H1 (cell line): ENCODE measurements at regions not wholly inside any gene's neighbourhood (a gene's known extent, or its start where the extent isn't known, plus 50 kb on each side); places are given as distances from the start of the nearest gene placed in this dataset.

Experiments
- CTCF ChIA-PET: fragments of 300-600 bp; sonication (Branson Sonifier 250); formaldehyde crosslinking; loops from one replicate; lab custom pipeline; 2021; ENCODE audit not compliant: partially characterized antibody; lab: Charles Lee
- POLR2A ChIA-PET: fragments of 300-600 bp; sonication (Branson Sonifier 250); formaldehyde crosslinking; loops from one replicate; lab custom pipeline; 2021; ENCODE audit warnings: inconsistent platforms; ENCODE audit not compliant: partially characterized antibody; lab: Charles Lee
- DNase-seq, 2 experiments: peaks; one replicate each; pipeline versions ENCODE4 v3.0.0 to v3.0.0-alpha.2; 2010 to 2022; ENCODE audit warnings: low spot score in 2 of 2, low read depth in 1 of 2, mixed read lengths in 1 of 2
- FAIRE-seq: peaks from 2 replicates; lab custom pipeline; 2011; peaks lifted over from hg19 to GRCh38; lab: Jason Lieb, UNC
- H2AFZ ChIP-seq: 2 replicates; pipeline ENCODE4 v1.8.1; 2012; ENCODE audit warnings: low read length, inconsistent platforms
- H2AK5ac ChIP-seq: 2 replicates; pipeline ENCODE4 v1.6.1; 2013; ENCODE audit warnings: low read depth, low read length
- H2BK120ac ChIP-seq: replicated peaks from 2 replicates; pipeline ENCODE3; 2013; ENCODE audit warnings: low read depth, low read length, inconsistent platforms
- H2BK12ac ChIP-seq: 2 replicates; pipeline ENCODE4 v1.6.1; 2013; ENCODE audit warnings: low read depth, low read length
- H2BK15ac ChIP-seq: 2 replicates; pipeline ENCODE4 v1.6.1; 2013; ENCODE audit warnings: low read length
- H2BK20ac ChIP-seq: 2 replicates; pipeline ENCODE4 v1.6.1; 2013; ENCODE audit warnings: low read length
- H2BK5ac ChIP-seq: 2 replicates; pipeline ENCODE4 v1.6.1; 2013; ENCODE audit warnings: low read depth, low read length
- H3K14ac ChIP-seq: 2 replicates; pipeline ENCODE4 v1.6.1; 2013; ENCODE audit warnings: inconsistent platforms; ENCODE audit not compliant: insufficient read length
- H3K18ac ChIP-seq: 2 replicates; pipeline ENCODE4 v1.6.1; 2013; ENCODE audit warnings: low read length; ENCODE audit errors: extremely low read depth
- H3K23ac ChIP-seq: 2 replicates; pipeline ENCODE4 v1.6.1; 2013; ENCODE audit warnings: inconsistent platforms; ENCODE audit not compliant: insufficient read length
- H3K23me2 ChIP-seq: 2 replicates; pipeline ENCODE4 v1.6.1; 2013; ENCODE audit warnings: low read depth, low read length
- H3K27ac ChIP-seq: 2 replicates; pipeline ENCODE4 v1.6.1; 2011; ENCODE audit warnings: low read depth, low read length, inconsistent platforms
- H3K27me3 ChIP-seq, 4 experiments: replicated peaks in 1 of 4; 1 replicate in 1 of 4; 2 replicates in 3 of 4; pipeline versions ENCODE4 v1.6.1 to v1.8.1; 2011 to 2013; ENCODE audit warnings: low read length in 3 of 4, mild to moderate bottlenecking in 3 of 4, inconsistent platforms in 2 of 4, mixed read lengths in 2 of 4, moderate library complexity in 1 of 4; ENCODE audit not compliant: control insufficient read depth in 3 of 4, insufficient read depth in 3 of 4; ENCODE audit errors: extremely low read depth in 1 of 4
- H3K36me3 ChIP-seq, 4 experiments: 2 replicates each; pipeline versions ENCODE4 v1.6.1 to v1.8.1; 2011 to 2013; ENCODE audit warnings: mild to moderate bottlenecking in 4 of 4, low read length in 3 of 4, moderate library complexity in 2 of 4, control low read depth in 1 of 4, inconsistent platforms in 1 of 4; ENCODE audit not compliant: insufficient read depth in 4 of 4, control insufficient read depth in 2 of 4
- H3K4ac ChIP-seq: replicated peaks from 2 replicates; pipeline ENCODE3; 2013; ENCODE audit warnings: low read length, low read depth, mixed read lengths, inconsistent platforms; ENCODE audit not compliant: insufficient read length
- H3K4me1 ChIP-seq, 4 experiments: replicated peaks in 1 of 4; 1 replicate in 1 of 4; 2 replicates in 3 of 4; pipeline versions ENCODE4 v1.6.1 to v1.8.1; 2011 to 2013; ENCODE audit warnings: low read length in 3 of 4, inconsistent platforms in 2 of 4, mixed read lengths in 1 of 4; ENCODE audit not compliant: insufficient read depth in 4 of 4, control insufficient read depth in 3 of 4
- H3K4me2 ChIP-seq, 2 experiments: 2 replicates each; pipeline versions ENCODE4 v1.6.1 to v1.8.1; 2011 to 2013; ENCODE audit warnings: low read depth in 2 of 2, low read length in 2 of 2, control low read depth in 1 of 2, inconsistent platforms in 1 of 2, mild to moderate bottlenecking in 1 of 2; ENCODE audit not compliant: insufficient read depth in 1 of 2
- H3K4me3 ChIP-seq, 4 experiments: fragments of 200-600, 300-600 bp in 1 of 4; sonication (generic), shearing (Covaris generic), sonication (Bioruptor Twin) in 1 of 4; 2 replicates each; pipeline versions ENCODE4 v1.5.1 to v1.8.1; 2011 to 2016; ENCODE audit warnings: low read length in 4 of 4, low read depth in 3 of 4, control low read depth in 2 of 4, inconsistent platforms in 2 of 4, mild to moderate bottlenecking in 2 of 4, mixed read lengths in 1 of 4, moderate library complexity in 1 of 4; ENCODE audit not compliant: insufficient read depth in 2 of 4; ENCODE audit errors: extremely low read depth in 1 of 4
- H3K56ac ChIP-seq: replicated peaks from 2 replicates; pipeline ENCODE3; 2013; ENCODE audit warnings: low read depth, mild to moderate bottlenecking, mixed read lengths, low read length, inconsistent platforms; ENCODE audit not compliant: insufficient read length
- H3K79me1 ChIP-seq: 2 replicates; pipeline ENCODE4 v1.6.1; 2013; ENCODE audit warnings: low read depth, low read length, control low read depth
- H3K79me2 ChIP-seq, 2 experiments: 2 replicates each; pipeline versions ENCODE4 v1.6.1 to v1.8.1; 2012 to 2013; ENCODE audit warnings: low read length in 2 of 2, mild to moderate bottlenecking in 2 of 2, inconsistent platforms in 1 of 2; ENCODE audit not compliant: insufficient read depth in 2 of 2, control insufficient read depth in 1 of 2
- H3K9ac ChIP-seq, 4 experiments: replicated peaks in 1 of 4; 1 replicate in 1 of 4; 2 replicates in 3 of 4; pipeline versions ENCODE4 v1.6.1 to v1.8.1; 2011 to 2013; ENCODE audit warnings: low read depth in 3 of 4, low read length in 3 of 4, control low read depth in 2 of 4, mild to moderate bottlenecking in 2 of 4, moderate library complexity in 2 of 4, inconsistent platforms in 1 of 4; ENCODE audit errors: extremely low read depth in 1 of 4
- H3K9me3 ChIP-seq, 2 experiments: 2 replicates each; pipeline versions ENCODE4 v1.6.1 to v1.8.1; 2012 to 2013; ENCODE audit warnings: mild to moderate bottlenecking in 2 of 2, moderate library complexity in 2 of 2, control low read depth in 1 of 2, inconsistent platforms in 1 of 2, low read depth in 1 of 2, low read length in 1 of 2, mixed read lengths in 1 of 2; ENCODE audit not compliant: insufficient read depth in 2 of 2
- H4K20me1 ChIP-seq, 2 experiments: replicated peaks in 1 of 2; 2 replicates each; pipeline versions ENCODE3 to v1.8.1; 2011 to 2013; ENCODE audit warnings: inconsistent platforms in 2 of 2, low read length in 2 of 2, mild to moderate bottlenecking in 1 of 2; ENCODE audit not compliant: insufficient read depth in 2 of 2, control insufficient read depth in 1 of 2
- H4K5ac ChIP-seq: 2 replicates; pipeline ENCODE4 v1.6.1; 2013; ENCODE audit warnings: low read length, low read depth, mixed read lengths, inconsistent platforms; ENCODE audit not compliant: insufficient read length
- H4K8ac ChIP-seq: 2 replicates; pipeline ENCODE4 v1.8.0; 2013; ENCODE audit warnings: mild to moderate bottlenecking, moderate library complexity, low read length, inconsistent platforms; ENCODE audit not compliant: insufficient read depth; ENCODE audit errors: extremely low read depth
- H4K91ac ChIP-seq: replicated peaks from 2 replicates; pipeline ENCODE3; 2013; ENCODE audit warnings: low read length, mixed read lengths, inconsistent platforms; ENCODE audit not compliant: insufficient read length
- EGR1 ChIP-seq: IDR thresholded peaks from 2 replicates; pipeline ENCODE4 v1.6.1; 2011; ENCODE audit warnings: low read depth, low read length, borderline replicate concordance
- EZH2 ChIP-seq: fragments of 200-600 bp; sonication (generic); IDR thresholded peaks from 2 replicates; pipeline ENCODE4 v1.7.1; 2012; ENCODE audit warnings: low read depth, mild to moderate bottlenecking, moderate library complexity, low read length, inconsistent platforms; ENCODE audit not compliant: severe bottlenecking
- JUN ChIP-seq: IDR thresholded peaks from 2 replicates; pipeline ENCODE4 v1.6.1; 2011; ENCODE audit warnings: low read depth, mild to moderate bottlenecking, improper control_type of control experiment, low read length
- KDM5A ChIP-seq: fragments of 200-600 bp; IDR thresholded peaks from 2 replicates; pipeline ENCODE4 v1.7.1; 2012; ENCODE audit warnings: mild to moderate bottlenecking, low read length, inconsistent platforms, mixed read lengths
- MAX ChIP-seq: IDR thresholded peaks from 2 replicates; pipeline ENCODE4 v1.6.1; 2012; ENCODE audit warnings: inconsistent platforms
- RAD21 ChIP-seq, 2 experiments: IDR thresholded peaks in 1 of 2; conservative IDR thresholded peaks in 1 of 2; 2 replicates each; pipeline ENCODE4 v1.6.1; 2011; ENCODE audit warnings: low read depth in 2 of 2, low read length in 2 of 2, improper control_type of control experiment in 1 of 2, inconsistent platforms in 1 of 2, mild to moderate bottlenecking in 1 of 2, moderate library complexity in 1 of 2
- SIX5 ChIP-seq: IDR thresholded peaks from 2 replicates; pipeline ENCODE4 v1.6.1; 2011; ENCODE audit warnings: mild to moderate bottlenecking, low read depth, low read length
- SRF ChIP-seq: IDR thresholded peaks from 2 replicates; pipeline ENCODE4 v1.6.1; 2011; ENCODE audit warnings: mild to moderate bottlenecking, low read depth, low read length, moderate library complexity
- SUZ12 ChIP-seq: fragments of 200-600 bp; sonication (generic); IDR thresholded peaks from 2 replicates; pipeline ENCODE4 v1.6.1; 2012; ENCODE audit warnings: mild to moderate bottlenecking, inconsistent platforms, low read length, moderate library complexity, mixed read lengths
- TAF1 ChIP-seq: IDR thresholded peaks from 2 replicates; pipeline ENCODE4 v1.6.1; 2011; ENCODE audit warnings: mild to moderate bottlenecking, low read depth, low read length
- TAF7 ChIP-seq: optimal IDR thresholded peaks from 2 replicates; pipeline ENCODE3; 2011; ENCODE audit warnings: low read depth, mild to moderate bottlenecking, inconsistent platforms, low read length, moderate library complexity, borderline replicate concordance
- TBP ChIP-seq: IDR thresholded peaks from 2 replicates; pipeline ENCODE4 v1.6.1; 2011; ENCODE audit warnings: low read depth, low read length, improper control_type of control experiment
- YY1 ChIP-seq: IDR thresholded peaks from 2 replicates; pipeline ENCODE4 v1.6.1; 2011; ENCODE audit warnings: low read depth, mild to moderate bottlenecking, low read length
- WGBS, 2 experiments: shearing (Covaris generic) in 1 of 2; methylation state at CpG; one replicate each; pipeline versions ENCODE4 v1.1.6 to v1.1.7; 2013 to 2015; ENCODE audit warnings: low lambda C conversion rate in 2 of 2, mixed read lengths in 2 of 2, inconsistent platforms in 1 of 2, low coverage in 1 of 2, missing lambda C conversion rate in 1 of 2; ENCODE audit not compliant: insufficient replicate concordance in 2 of 2, insufficient coverage in 1 of 2, insufficient read length in 1 of 2; ENCODE audit errors: extremely low coverage in 1 of 2, missing lambda C conversion rate in 1 of 2; 5-methylcytosine and 5-hydroxymethylcytosine counted together

- no peak overlapping the region for H2BK12ac ChIP-seq
- no peaks in the 10 kb centered on the region for H3K23me2 ChIP-seq
- H2AFZ ChIP-seq, result no peak overlapping the region
- H4K91ac ChIP-seq, result no peak overlapping the region
- H3K4me2 ChIP-seq, result no peak overlapping the region
- no peaks in the 10 kb centered on the region for H3K79me2 ChIP-seq
- no peak overlapping the region for H3K4me3 ChIP-seq
- H3K9ac ChIP-seq, result no peak overlapping the region
- no peak overlapping the region for H2BK120ac ChIP-seq
- no peak overlapping the region for H2BK20ac ChIP-seq
- no peaks in the 10 kb centered on the region for H4K20me1 ChIP-seq
- H2BK5ac ChIP-seq, result no peak overlapping the region
- H3K18ac ChIP-seq, result no peak overlapping the region
- H2BK15ac ChIP-seq, result no peak overlapping the region
- no peak overlapping the region for H2AK5ac ChIP-seq
- DNase-seq (no peak), FAIRE-seq (peak; percentile 94)
- H3K27ac ChIP-seq, result no peak overlapping the region
- peaks cover 4 to 14% (median 6%) of the 10 kb centered on the region in 4 experiments; a peak in 5 of 7 replicates for H3K4me1 ChIP-seq
- POLR2A ChIA-PET, result interaction anchor here (0.7 kb wide), 1 partner anchor 9 kb away, joined by 3 read pairs; no protein-coding TSS in a partner anchor
- H3K56ac ChIP-seq, result no peak overlapping the region
- no peaks in the 10 kb centered on the region for H3K36me3 ChIP-seq
- H4K8ac ChIP-seq, result no peak overlapping the region
- CTCF ChIA-PET, result no interaction called here
- H3K4ac ChIP-seq, result no peak overlapping the region
- H4K5ac ChIP-seq, result no peak overlapping the region
- no peak overlapping the region for H3K23ac ChIP-seq
- H3K79me1 ChIP-seq, result no peaks in the 10 kb centered on the region
- no peaks in the 10 kb centered on the region for H3K9me3 ChIP-seq
- no peak overlapping the region for H3K14ac ChIP-seq
- H3K27me3 ChIP-seq, result no peaks in the 10 kb centered on the region
- 68% methylated on average over 4 of the region's 4 CpGs; no CpG with 5 or more reads in 1 of the 2 experiments for WGBS, 2 experiments
- no peak for TF ChIP-seq KDM5A
- no peak for TF ChIP-seq TAF1
- peak; percentile 92 for TF ChIP-seq SRF
- no peak for TF ChIP-seq EGR1
- TF ChIP-seq TAF7, result no peak
- TF ChIP-seq TBP, result no peak
- TF ChIP-seq EZH2, result no peak
- TF ChIP-seq YY1, result peak; percentile 64; the same call in 1 of the 2 replicates
- no peak for TF ChIP-seq JUN
- peak in 1 of 2 experiments; percentile 21; a peak in 1 of 4 replicates for TF ChIP-seq RAD21 (IDR thresholded peaks at IDR 0.05 in 1 of 2, conservative IDR thresholded peaks at IDR 0.05 in 1 of 2; ENCODE audit: low read depth in 2 of 2, low read length in 2 of 2)
- no peak for TF ChIP-seq SUZ12
- 0 out of 2 replicates have a peak, but pooled peaks have one; percentile 2 for TF ChIP-seq SIX5
- TF ChIP-seq MAX, result no peak
These were observed 345.7 kb downstream of the HAPSTR1 start for GRCh38 chr16:9437115-9437514.
